Heart right ventricle (tissue), 16 donors: ENCODE measurements at regions not wholly inside any gene's neighbourhood (a gene's known extent, or its start where the extent isn't known, plus 50 kb on each side); places are given as distances from the start of the nearest gene placed in this dataset.

Source experiments
- ATAC-seq, 8 donors: fragments of 200-7000 bp; cut with Tn5 transposase; one replicate each; pipeline ENCODE4 v1.9.1; 2020; ENCODE audit warnings: mild to moderate bottlenecking in 8 of 8, moderate library complexity in 8 of 8, moderate number of reproducible peaks in 1 of 8
- DNase-seq, 2 donors: peaks; one replicate each; pipeline ENCODE4 v3.0.0-alpha.2; 2020
- H3K27ac ChIP-seq, 10 donors: fragments of 200-600 bp; sonication (generic) in 2 of 10; one replicate each; pipeline versions ENCODE4 v1.5.0 to v1.8.0; 2020 to 2022; ENCODE audit warnings: mild to moderate bottlenecking in 3 of 10
- H3K27me3 ChIP-seq, 7 donors: fragments of 200-600 bp; one replicate each; pipeline ENCODE4 v1.8.0; 2021 to 2022; ENCODE audit warnings: mild to moderate bottlenecking in 2 of 7
- H3K36me3 ChIP-seq, 9 donors: fragments of 200-600 bp; sonication (generic) in 1 of 9; one replicate each; pipeline versions ENCODE4 v1.5.0 to v1.8.0; 2020 to 2022; ENCODE audit warnings: mild to moderate bottlenecking in 2 of 9
- H3K4me1 ChIP-seq, 9 donors: fragments of 200-600 bp; sonication (generic) in 1 of 9; one replicate each; pipeline versions ENCODE4 v1.5.0 to v1.8.0; 2020 to 2022; ENCODE audit warnings: mild to moderate bottlenecking in 4 of 9
- H3K4me3 ChIP-seq, 10 donors: fragments of 200-600 bp; sonication (generic) in 2 of 10; one replicate each; pipeline versions ENCODE4 v1.5.0 to v1.8.0; 2020 to 2022; ENCODE audit warnings: mild to moderate bottlenecking in 7 of 10, moderate library complexity in 2 of 10
- H3K9me3 ChIP-seq, 11 donors: fragments of 200-600 bp in 10 of 11; sonication (generic) in 2 of 11; one replicate each; pipeline versions ENCODE4 v1.5.0 to v1.8.0; 2013 to 2022; ENCODE audit warnings: mild to moderate bottlenecking in 2 of 11, control low read depth in 1 of 11, moderate library complexity in 1 of 11
- CTCF ChIP-seq, 9 donors: fragments of 200-600 bp; sonication (generic) in 2 of 9; IDR thresholded peaks; one replicate each; pipeline versions ENCODE4 v1.5.0 to v1.8.0; 2021 to 2022; ENCODE audit warnings: antibody characterized with exemption in 9 of 9, mild to moderate bottlenecking in 5 of 9, moderate library complexity in 1 of 9
- WGBS, 2 donors: extraction: QIAGEN DNeasy Blood & Tissue Kit; methylation state at CpG; one replicate each; pipeline ENCODE4 v1.1.7; 2013; ENCODE audit warnings: inconsistent platforms in 1 of 2; 5-methylcytosine and 5-hydroxymethylcytosine counted together
- intact Hi-C, 10 donors: fragments of 100-400 bp; cut with DNase I; formaldehyde crosslinking; loops; one replicate each; pipeline versions ENCODE4 v1.11.1 to v1.14.2; 2022
- donor health status: Arrhythmogenic right ventricular cardiomyopathy.
- donor health status: ischemic (EF 13 %, LVEDD 7.1; RV severe dilation, severe dysfunction).
- donor health status: healthy with polysubstance abuse.
- donor health status: DM: no; HTN: yes; CAD: no.
- donor health status: DM: no; HTN: no; CAD: no.
- donor health status: ischemic (EF 25% LVEDD 6.9; RV normal size, moderate dysfunction).
- donor health status: ischemic (EF 25% LVEDD 5.7; RV mildly dilated, moderate dysfunction).
- donor health status: healthy.
- donor health status: DM: yes; HTN: yes; CAD: no.
- donor health status: Ischemic cardiomyopathy.
- donor health status: ischemic (EF 35%, LVEDD 5.7; RV mildly dilated, moderate dysfunction).
- donor health status: nonischemic (EF 11% LVEDD 7.7; RV severe dilation, severe dysfunction).
- donor health status: DM: yes; HTN: yes; CAD: no.
- donor health status: PGD.
- donor health status: ischemic (EF 29% LVEDD 5.4; RV normal size, mild dysfunction).
- donor health status: nonischemic (EF 23%, LVEDD 6.1; RV moderate dilation, normal function).

GRCh38 chr5:168188182-168188581 lies 103.3 kb upstream of the WWC1 start:
- Histone ChIP-seq H3K9me3 (no peaks in the 10 kb centered on the region), H3K27ac (peak overlapping the region in 7 of 10 donors; percentile 58 to 93 (median 84)), H3K27me3 (no peaks in the 10 kb centered on the region), H3K36me3 (peaks cover 0 to 6% (median 0%) of the 10 kb centered on the region in 9 donors), H3K4me3 (no peak overlapping the region), H3K4me1 (peaks cover 0 to 44% (median 21%) of the 10 kb centered on the region in 9 donors)
- DNase-seq, result no peak
- no peak for TF ChIP-seq CTCF (IDR thresholded peaks at IDR 0.05)
- intact Hi-C loops, result loop anchor here in 1 of 10 donors (10.0 kb wide), 1 partner anchor 63 kb away; no protein-coding TSS in a partner anchor
- WGBS, 2 donors, result 46 to 61% methylated on average over 8 of the region's 8 CpGs
- ATAC-seq, result peak in 5 of 8 donors; percentile 53 to 75 (median 66)

- Histone ChIP-seq H3K36me3 (peaks cover 0 to 9% (median 0%) of the 10 kb centered on the region in 9 donors), H3K4me3 (no peak overlapping the region), H3K4me1 (peaks cover 0 to 57% (median 26%) of the 10 kb centered on the region in 9 donors), H3K27me3 (no peaks in the 10 kb centered on the region), H3K9me3 (no peaks in the 10 kb centered on the region), H3K27ac (peak overlapping the region in 6 of 10 donors; percentile 6 to 57 (median 28))
- no peak for ATAC-seq
- 73 to 84% methylated on average over 4 of the region's 4 CpGs for WGBS, 2 donors
- intact Hi-C loops, result no loop called here
- no peak for DNase-seq
- TF ChIP-seq CTCF (IDR thresholded peaks at IDR 0.05), result no peak
These were observed 99.3 kb upstream of the WWC1 start for GRCh38 chr5:168192120-168192519.

- DNase-seq (no peak), ATAC-seq (peak in 1 of 8 donors; percentile 54)
- intact Hi-C loops, result no loop called here
- peaks cover 0 to 41% (median 14%) of the 10 kb centered on the region in 9 donors for H3K4me1 ChIP-seq
- H3K9me3 ChIP-seq, result no peaks in the 10 kb centered on the region
- WGBS, 2 donors, result 32 to 35% methylated on average over 9 of the region's 9 CpGs
- no peak for TF ChIP-seq CTCF (IDR thresholded peaks at IDR 0.05)
- H3K4me3 ChIP-seq, result no peak overlapping the region
- peak overlapping the region in 4 of 10 donors; percentile 11 to 56 (median 28) for H3K27ac ChIP-seq
- H3K36me3 ChIP-seq, result peaks cover 0 to 17% (median 0%) of the 10 kb centered on the region in 9 donors
- H3K27me3 ChIP-seq, result no peaks in the 10 kb centered on the region
These were observed 97.8 kb upstream of the WWC1 start for GRCh38 chr5:168193493-168194250.

GRCh38 chr5:168195110-168195509 lies 96.3 kb upstream of the WWC1 start:
- Histone ChIP-seq H3K36me3 (peaks cover 0 to 31% (median 0%) of the 10 kb centered on the region in 9 donors), H3K27ac (peak overlapping the region in 5 of 10 donors; percentile 9 to 56 (median 28)), H3K9me3 (no peaks in the 10 kb centered on the region), H3K4me1 (peaks cover 0 to 38% (median 14%) of the 10 kb centered on the region in 9 donors), H3K4me3 (no peak overlapping the region), H3K27me3 (no peaks in the 10 kb centered on the region)
- 79 to 85% methylated on average over 9 of the region's 9 CpGs for WGBS, 2 donors
- DNase-seq, result no peak
- ATAC-seq, result peak in 5 of 8 donors; percentile 12 to 37 (median 28)
- no peak for TF ChIP-seq CTCF (IDR thresholded peaks at IDR 0.05)
- intact Hi-C loops, result no loop called here
